Loucy (cell line): ENCODE measurements at regions not wholly inside any gene's neighbourhood (a gene's known extent, or its start where the extent isn't known, plus 50 kb on each side); places are given as distances from the start of the nearest gene placed in this dataset.

Experiments used
- H2AFZ ChIP-seq: fragments of 200-600 bp; sonication (generic); 2 replicates; pipeline ENCODE4 v1.6.0; 2016; ENCODE audit warnings: antibody characterized with exemption, mild to moderate bottlenecking, low read length, moderate library complexity
- H3F3A ChIP-seq: fragments of 200-600 bp; 2 replicates; pipeline ENCODE4 v1.6.0; 2016; ENCODE audit warnings: antibody characterized with exemption, low read depth, mild to moderate bottlenecking
- H3K27me3 ChIP-seq: fragments of 200-600 bp; sonication (generic); 2 replicates; pipeline ENCODE4 v1.6.1; 2014; ENCODE audit warnings: low read length, mild to moderate bottlenecking; ENCODE audit not compliant: insufficient read depth, poor library complexity, severe bottlenecking
- H3K36me3 ChIP-seq: fragments of 200-600 bp; sonication (generic); 2 replicates; pipeline ENCODE4 v1.6.1; 2016; ENCODE audit warnings: low read length; ENCODE audit not compliant: insufficient read depth
- H3K4me1 ChIP-seq: fragments of 200-600 bp; sonication (generic); 2 replicates; pipeline ENCODE4 v1.5.1; 2014; ENCODE audit warnings: low read length, mild to moderate bottlenecking; ENCODE audit not compliant: insufficient read depth, poor library complexity, severe bottlenecking
- H3K4me2 ChIP-seq: fragments of 200-600 bp; sonication (generic); 2 replicates; pipeline ENCODE4 v1.6.0; 2014; ENCODE audit warnings: antibody characterized with exemption, low read length, low read depth, mild to moderate bottlenecking; ENCODE audit not compliant: poor library complexity, severe bottlenecking
- H3K4me3 ChIP-seq: fragments of 200-600 bp; sonication (generic); 2 replicates; pipeline ENCODE4 v1.5.1; 2014; ENCODE audit warnings: low read length, mild to moderate bottlenecking, mixed read lengths; ENCODE audit not compliant: poor library complexity, severe bottlenecking
- H3K79me2 ChIP-seq: fragments of 200-600 bp; sonication (generic); 2 replicates; pipeline ENCODE4 v1.6.1; 2014; ENCODE audit warnings: low read length; ENCODE audit not compliant: insufficient read depth
- H3K9ac ChIP-seq: fragments of 200-600 bp; sonication (generic); 2 replicates; pipeline ENCODE4 v1.6.0; 2014; ENCODE audit warnings: mild to moderate bottlenecking, low read depth, low read length, moderate library complexity; ENCODE audit not compliant: poor library complexity, severe bottlenecking
- H3K9me2 ChIP-seq: fragments of 200-600 bp; sonication (generic); replicated peaks from 2 replicates; pipeline ENCODE4 v1.6.1; 2016; ENCODE audit warnings: low read depth, low read length, mixed read lengths
- H3K9me3 ChIP-seq: fragments of 200-600 bp; sonication (generic); 2 replicates; pipeline ENCODE4 v1.6.1; 2014; ENCODE audit warnings: mild to moderate bottlenecking, antibody characterized with exemption, low read length, low read depth; ENCODE audit not compliant: insufficient read depth
- H4K20me1 ChIP-seq: fragments of 200-600 bp; sonication (generic); 2 replicates; pipeline ENCODE4 v1.6.0; 2014; ENCODE audit warnings: antibody characterized with exemption, low read length, mild to moderate bottlenecking; ENCODE audit not compliant: insufficient read depth, poor library complexity, severe bottlenecking
- EZH2phosphoT487 ChIP-seq: fragments of 200-600 bp; IDR thresholded peaks from 2 replicates; pipeline ENCODE4 v1.6.1; 2018; ENCODE audit warnings: antibody characterized with exemption, mild to moderate bottlenecking, moderate library complexity, borderline replicate concordance
- TF ChIP-seq, protein P1 (sequence below): fragments of 200-600 bp; sonication (generic); conservative IDR thresholded peaks from 2 replicates; pipeline ENCODE4 v1.5.1; 2014; ENCODE audit warnings: mild to moderate bottlenecking, antibody characterized with exemption, low read length

- Histone ChIP-seq H3K9me3 (peaks cover 3% of the 10 kb centered on the region; the same call in 1 of the 2 replicates), H4K20me1 (no peaks in the 10 kb centered on the region), H3F3A (no peaks in the 10 kb centered on the region), H3K27me3 (no peaks in the 10 kb centered on the region), H2AFZ (no peak overlapping the region), H3K9me2 (no peaks in the 10 kb centered on the region), H3K36me3 (no peaks in the 10 kb centered on the region), H3K4me3 (no peak overlapping the region), H3K4me1 (no peaks in the 10 kb centered on the region), H3K79me2 (no peaks in the 10 kb centered on the region), H3K4me2 (no peak overlapping the region), H3K9ac (no peak overlapping the region)
- TF ChIP-seq, protein P1, sequence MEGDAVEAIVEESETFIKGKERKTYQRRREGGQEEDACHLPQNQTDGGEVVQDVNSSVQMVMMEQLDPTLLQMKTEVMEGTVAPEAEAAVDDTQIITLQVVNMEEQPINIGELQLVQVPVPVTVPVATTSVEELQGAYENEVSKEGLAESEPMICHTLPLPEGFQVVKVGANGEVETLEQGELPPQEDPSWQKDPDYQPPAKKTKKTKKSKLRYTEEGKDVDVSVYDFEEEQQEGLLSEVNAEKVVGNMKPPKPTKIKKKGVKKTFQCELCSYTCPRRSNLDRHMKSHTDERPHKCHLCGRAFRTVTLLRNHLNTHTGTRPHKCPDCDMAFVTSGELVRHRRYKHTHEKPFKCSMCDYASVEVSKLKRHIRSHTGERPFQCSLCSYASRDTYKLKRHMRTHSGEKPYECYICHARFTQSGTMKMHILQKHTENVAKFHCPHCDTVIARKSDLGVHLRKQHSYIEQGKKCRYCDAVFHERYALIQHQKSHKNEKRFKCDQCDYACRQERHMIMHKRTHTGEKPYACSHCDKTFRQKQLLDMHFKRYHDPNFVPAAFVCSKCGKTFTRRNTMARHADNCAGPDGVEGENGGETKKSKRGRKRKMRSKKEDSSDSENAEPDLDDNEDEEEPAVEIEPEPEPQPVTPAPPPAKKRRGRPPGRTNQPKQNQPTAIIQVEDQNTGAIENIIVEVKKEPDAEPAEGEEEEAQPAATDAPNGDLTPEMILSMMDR: no peak
- TF ChIP-seq EZH2phosphoT487: no peak
These were observed 87.0 kb upstream of the CCNH start for GRCh38 chr5:87499478-87500410.
